Sigmoid colon (tissue), 4 donors: ENCODE measurements at regions not wholly inside any gene's neighbourhood (a gene's known extent, or its start where the extent isn't known, plus 50 kb on each side); places are given as distances from the start of the nearest gene placed in this dataset.

Experiments used
- EP300 ChIP-seq, 4 donors: sonication (generic); formaldehyde crosslinking; IDR thresholded peaks; one replicate each; pipeline ENCODE4 v1.6.1; 2017; ENCODE audit warnings: antibody characterized with exemption in 4 of 4
- POLR2A ChIP-seq, 2 donors: fragments of 450-650 bp; IDR thresholded peaks; one replicate each; pipeline ENCODE4 v1.6.1; 2016; ENCODE audit warnings: antibody characterized with exemption in 2 of 2, mild to moderate bottlenecking in 2 of 2, moderate library complexity in 2 of 2
- POLR2AphosphoS5 ChIP-seq, 4 donors: sonication (generic); formaldehyde crosslinking; IDR thresholded peaks; one replicate each; pipeline ENCODE4 v1.6.1; 2017; ENCODE audit warnings: antibody characterized with exemption in 4 of 4
- TF ChIP-seq, protein P1 (sequence below), 4 experiments: fragments of 450-650 bp in 3 of 4; fragments of 200-600 bp in 1 of 4; IDR thresholded peaks; one replicate each; pipeline ENCODE4 v1.5.1; 2016 to 2019; ENCODE audit warnings: antibody characterized with exemption in 4 of 4, mild to moderate bottlenecking in 3 of 4, moderate library complexity in 2 of 4

DNA sequence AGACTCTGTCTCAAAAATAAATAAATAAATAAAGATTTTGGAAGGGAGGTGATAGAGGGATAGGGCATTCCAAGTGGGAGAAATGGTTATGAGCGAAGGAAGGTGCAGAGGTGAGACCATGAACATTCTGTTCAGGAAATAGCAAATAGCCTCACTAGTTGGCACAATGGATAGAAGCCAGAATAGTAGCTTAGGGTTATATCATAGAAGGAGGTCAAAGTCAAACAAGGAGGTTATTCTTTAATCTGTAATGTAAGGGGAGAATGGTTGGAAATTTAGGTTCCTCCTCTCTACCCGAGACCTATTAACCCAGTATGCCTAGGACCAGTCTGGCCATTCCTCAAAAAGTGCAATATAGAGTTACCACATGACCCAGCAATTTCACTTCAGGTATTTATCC, 275.8 kb downstream of the MN1 start:
- TF ChIP-seq POLR2A (IDR thresholded peaks at IDR 0.05): no peak
- TF ChIP-seq, protein P1, sequence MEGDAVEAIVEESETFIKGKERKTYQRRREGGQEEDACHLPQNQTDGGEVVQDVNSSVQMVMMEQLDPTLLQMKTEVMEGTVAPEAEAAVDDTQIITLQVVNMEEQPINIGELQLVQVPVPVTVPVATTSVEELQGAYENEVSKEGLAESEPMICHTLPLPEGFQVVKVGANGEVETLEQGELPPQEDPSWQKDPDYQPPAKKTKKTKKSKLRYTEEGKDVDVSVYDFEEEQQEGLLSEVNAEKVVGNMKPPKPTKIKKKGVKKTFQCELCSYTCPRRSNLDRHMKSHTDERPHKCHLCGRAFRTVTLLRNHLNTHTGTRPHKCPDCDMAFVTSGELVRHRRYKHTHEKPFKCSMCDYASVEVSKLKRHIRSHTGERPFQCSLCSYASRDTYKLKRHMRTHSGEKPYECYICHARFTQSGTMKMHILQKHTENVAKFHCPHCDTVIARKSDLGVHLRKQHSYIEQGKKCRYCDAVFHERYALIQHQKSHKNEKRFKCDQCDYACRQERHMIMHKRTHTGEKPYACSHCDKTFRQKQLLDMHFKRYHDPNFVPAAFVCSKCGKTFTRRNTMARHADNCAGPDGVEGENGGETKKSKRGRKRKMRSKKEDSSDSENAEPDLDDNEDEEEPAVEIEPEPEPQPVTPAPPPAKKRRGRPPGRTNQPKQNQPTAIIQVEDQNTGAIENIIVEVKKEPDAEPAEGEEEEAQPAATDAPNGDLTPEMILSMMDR (IDR thresholded peaks at IDR 0.05): no peak
- no peak for TF ChIP-seq POLR2AphosphoS5 (IDR thresholded peaks at IDR 0.05)
- no peak for TF ChIP-seq EP300 (IDR thresholded peaks at IDR 0.05)
